Esophagus muscularis mucosa (tissue), 3 donors: ENCODE measurements at regions not wholly inside any gene's neighbourhood (a gene's known extent, or its start where the extent isn't known, plus 50 kb on each side); places are given as distances from the start of the nearest gene placed in this dataset.

Experiments
- CTCF ChIP-seq, 3 experiments: fragments of 200-600 bp in 2 of 3; fragments of 450-650 bp in 1 of 3; sonication (generic) in 2 of 3; IDR thresholded peaks; one replicate each; pipeline ENCODE4 v1.5.1; 2017 to 2019; ENCODE audit warnings: antibody characterized with exemption in 3 of 3, mild to moderate bottlenecking in 2 of 3, moderate library complexity in 1 of 3
- EP300 ChIP-seq: sonication (generic); formaldehyde crosslinking; IDR thresholded peaks from one replicate; pipeline ENCODE4 v1.6.1; 2017; ENCODE audit warnings: antibody characterized with exemption

GRCh38 chr20:39837561-39837960 is 851.5 kb downstream of the MAFB start:
- TF ChIP-seq CTCF (IDR thresholded peaks at IDR 0.05) (no peak), EP300 (no peak)
